IMR-90 (cell line): ENCODE measurements at regions not wholly inside any gene's neighbourhood (a gene's known extent, or its start where the extent isn't known, plus 50 kb on each side); places are given as distances from the start of the nearest gene placed in this dataset.

Source experiments
- ATAC-seq: fragments of 200-7000 bp; cut with Tn5 transposase; 2 replicates; pipeline ENCODE4 v1.9.1; 2020; ENCODE audit warnings: low read depth, mild to moderate bottlenecking, moderate library complexity
- BruUV-seq: library from RNA; stranded (reverse); fragments of 400-500 nt; replicated peaks from 2 replicates; lab custom pipeline; 2021; lab: Mats Ljungman, UMichigan
- CTCF ChIA-PET: fragments of 300-600 bp; formaldehyde crosslinking; extraction: SDS; loops from one replicate; lab custom pipeline; 2021; ENCODE audit warnings: antibody characterized with exemption; lab: Yijun Ruan, JAX
- POLR2A ChIA-PET: fragments of 300-600 bp; sonication (Branson Sonifier 250); formaldehyde crosslinking; loops from one replicate; lab custom pipeline; 2022; ENCODE audit warnings: antibody characterized with exemption; ENCODE audit not compliant: unreplicated experiment; lab: Charles Lee
- DNase-seq: peaks from one replicate; pipeline ENCODE4 v3.0.0; 2013
- H2AFZ ChIP-seq: replicated peaks from 2 replicates; pipeline ENCODE3; 2013; ENCODE audit warnings: low read length, mild to moderate bottlenecking; ENCODE audit not compliant: poor library complexity
- H2AK5ac ChIP-seq: 2 replicates; pipeline ENCODE4 v1.6.1; 2013; ENCODE audit warnings: low read depth, low read length, inconsistent platforms
- H2AK9ac ChIP-seq: replicated peaks from 2 replicates; pipeline ENCODE3; 2013; ENCODE audit warnings: mild to moderate bottlenecking, low read depth, low read length, moderate library complexity; ENCODE audit not compliant: poor library complexity
- H2BK120ac ChIP-seq: 2 replicates; pipeline ENCODE4 v1.6.1; 2013; ENCODE audit warnings: low read depth, low read length, inconsistent platforms
- H2BK15ac ChIP-seq: 3 replicates; pipeline ENCODE4 v1.6.1; 2013; ENCODE audit warnings: low read depth, low read length, inconsistent platforms
- H2BK20ac ChIP-seq: 2 replicates; pipeline ENCODE4 v1.6.1; 2013; ENCODE audit warnings: low read depth, mild to moderate bottlenecking, inconsistent platforms, low read length, moderate library complexity
- H2BK5ac ChIP-seq: 2 replicates; pipeline ENCODE4 v1.6.1; 2013; ENCODE audit warnings: mild to moderate bottlenecking, low read depth, low read length, inconsistent platforms; ENCODE audit not compliant: poor library complexity, severe bottlenecking
- H3K14ac ChIP-seq: replicated peaks from 2 replicates; pipeline ENCODE4 v1.6.1; 2013; ENCODE audit warnings: low read depth, low read length, inconsistent platforms
- H3K18ac ChIP-seq: 2 replicates; pipeline ENCODE4 v1.6.1; 2013; ENCODE audit warnings: low read depth, low read length, control low read depth
- H3K23ac ChIP-seq: 2 replicates; pipeline ENCODE4 v1.6.1; 2013; ENCODE audit warnings: low read depth, low read length, inconsistent platforms
- H3K27ac ChIP-seq: 2 replicates; pipeline ENCODE4 v1.5.1; 2013; ENCODE audit warnings: mild to moderate bottlenecking, control low read depth, low read length; ENCODE audit not compliant: insufficient read depth
- H3K27me3 ChIP-seq: 2 replicates; pipeline ENCODE4 v1.6.1; 2013; ENCODE audit warnings: low read length; ENCODE audit not compliant: control insufficient read depth, insufficient read depth
- H3K36me3 ChIP-seq: 2 replicates; pipeline ENCODE4 v1.6.1; 2013; ENCODE audit warnings: low read length, mixed read lengths; ENCODE audit not compliant: control insufficient read depth, insufficient read depth
- H3K4ac ChIP-seq: 2 replicates; pipeline ENCODE4 v1.6.1; 2013; ENCODE audit warnings: low read depth, low read length, inconsistent platforms
- H3K4me1 ChIP-seq: 2 replicates; pipeline ENCODE4 v1.6.1; 2013; ENCODE audit warnings: low read length, mixed read lengths; ENCODE audit not compliant: control insufficient read depth, insufficient read depth
- H3K4me2 ChIP-seq: 2 replicates; pipeline ENCODE4 v1.6.1; 2013; ENCODE audit warnings: low read depth, mild to moderate bottlenecking, control low read depth, low read length, moderate library complexity
- H3K4me3 ChIP-seq: 2 replicates; pipeline ENCODE4 v1.5.1; 2013; ENCODE audit warnings: low read depth, mild to moderate bottlenecking, control low read depth, low read length, moderate library complexity; ENCODE audit not compliant: insufficient read depth
- H3K56ac ChIP-seq: 2 replicates; pipeline ENCODE4 v1.6.1; 2013; ENCODE audit warnings: low read length, inconsistent platforms; ENCODE audit not compliant: insufficient read depth; ENCODE audit errors: extremely low read depth
- H3K79me1 ChIP-seq, 2 experiments: 2 replicates each; pipeline ENCODE4 v1.6.1; 2013; ENCODE audit warnings: low read length in 2 of 2, inconsistent platforms in 1 of 2, low read depth in 1 of 2
- H3K9ac ChIP-seq: 2 replicates; pipeline ENCODE4 v1.6.1; 2013; ENCODE audit warnings: low read depth, low read length, control low read depth
- H3K9me1 ChIP-seq: 2 replicates; pipeline ENCODE4 v1.6.1; 2013; ENCODE audit warnings: low read length, inconsistent platforms; ENCODE audit not compliant: insufficient read depth
- H3K9me3 ChIP-seq: 2 replicates; pipeline ENCODE4 v1.6.1; 2013; ENCODE audit warnings: low read length; ENCODE audit not compliant: control insufficient read depth, insufficient read depth
- H4K20me1 ChIP-seq: 2 replicates; pipeline ENCODE4 v1.6.1; 2013; ENCODE audit warnings: low read length, inconsistent platforms; ENCODE audit not compliant: insufficient read depth
- H4K5ac ChIP-seq: 2 replicates; pipeline ENCODE4 v1.6.1; 2013; ENCODE audit warnings: mild to moderate bottlenecking, low read depth, low read length, control low read depth
- H4K8ac ChIP-seq, 2 experiments: 2 replicates each; pipeline ENCODE4 v1.6.1; 2013; ENCODE audit warnings: low read depth in 2 of 2, low read length in 2 of 2, control low read depth in 1 of 2, inconsistent platforms in 1 of 2
- H4K91ac ChIP-seq: 2 replicates; pipeline ENCODE4 v1.6.1; 2013; ENCODE audit warnings: low read depth, low read length, inconsistent platforms; ENCODE audit not compliant: insufficient read depth
- BHLHE40 ChIP-seq: fragments of 150-350 bp; IDR thresholded peaks from 2 replicates; pipeline ENCODE4 v1.6.1; 2016; ENCODE audit warnings: mild to moderate bottlenecking, low read depth, low read length
- CEBPB ChIP-seq: IDR thresholded peaks from 2 replicates; pipeline ENCODE4 v1.6.1; 2012; ENCODE audit warnings: low read depth, low read length, improper control_type of control experiment
- CHD1 ChIP-seq: IDR thresholded peaks from 2 replicates; pipeline ENCODE4 v1.6.1; 2012; ENCODE audit warnings: low read depth, low read length, improper control_type of control experiment
- FOS ChIP-seq: fragments of 150-350 bp; IDR thresholded peaks from 2 replicates; pipeline ENCODE4 v1.6.1; 2016; ENCODE audit warnings: low read depth, low read length
- MAFK ChIP-seq: IDR thresholded peaks from 2 replicates; pipeline ENCODE4 v1.6.1; 2012; ENCODE audit warnings: low read depth, low read length, improper control_type of control experiment
- MAZ ChIP-seq: IDR thresholded peaks from 2 replicates; pipeline ENCODE4 v1.6.1; 2012; ENCODE audit warnings: low read depth, mild to moderate bottlenecking, low read length, improper control_type of control experiment, moderate library complexity, borderline replicate concordance
- MXI1 ChIP-seq: IDR thresholded peaks from 2 replicates; pipeline ENCODE4 v1.6.1; 2012; ENCODE audit warnings: low read depth, mild to moderate bottlenecking, low read length, moderate library complexity, borderline replicate concordance
- NFE2L2 ChIP-seq: fragments of 150-350 bp; IDR thresholded peaks from 2 replicates; pipeline ENCODE4 v1.6.1; 2016; ENCODE audit warnings: low read depth, mild to moderate bottlenecking, low read length
- POLR2A ChIP-seq: IDR thresholded peaks from 2 replicates; pipeline ENCODE4 v1.6.1; 2012; ENCODE audit warnings: mild to moderate bottlenecking, low read depth, low read length
- RAD21 ChIP-seq: IDR thresholded peaks from 2 replicates; pipeline ENCODE4 v1.6.1; 2012; ENCODE audit warnings: low read length, improper control_type of control experiment
- RCOR1 ChIP-seq: IDR thresholded peaks from 2 replicates; pipeline ENCODE4 v1.6.1; 2012; ENCODE audit warnings: mild to moderate bottlenecking, low read length, improper control_type of control experiment; ENCODE audit not compliant: insufficient replicate concordance
- RFX5 ChIP-seq: IDR thresholded peaks from 2 replicates; pipeline ENCODE4 v1.8.0; 2012; ENCODE audit warnings: low read depth, mild to moderate bottlenecking, low read length, moderate library complexity
- SMC3 ChIP-seq: fragments of 150-350 bp; IDR thresholded peaks from 2 replicates; pipeline ENCODE4 v1.6.1; 2016; ENCODE audit warnings: low read depth, mild to moderate bottlenecking, antibody characterized with exemption, low read length, moderate library complexity
- WGBS, 2 experiments: methylation state at CpG; one replicate each; pipeline versions ENCODE4 v1.1.5 to v1.1.7; 2013; ENCODE audit warnings: missing lambda C conversion rate in 2 of 2; ENCODE audit not compliant: insufficient read length in 1 of 2; ENCODE audit errors: extremely low coverage in 2 of 2; 5-methylcytosine and 5-hydroxymethylcytosine counted together
- dilution Hi-C: fragments of 300-500 bp; cut with HindIII; formaldehyde crosslinking; loops from one replicate; pipeline ENCODE4 v1.14.3; 2018; ENCODE audit warnings: low sequenced_read_pairs; ENCODE audit not compliant: unreplicated experiment
- in situ Hi-C: fragments of 300-500 bp; cut with MboI; formaldehyde crosslinking; loops from 3 replicates; pipeline ENCODE4 v1.14.3; 2019; ENCODE audit warnings: low sequenced_read_pairs, inconsistent platforms, mixed read lengths
- intact Hi-C: fragments of 100-400 bp; cut with micrococcal nuclease; formaldehyde crosslinking; loops from 2 replicates; pipeline ENCODE4 v1.10.0; 2022
- TF ChIP-seq, protein P1 (sequence below): conservative IDR thresholded peaks from 2 replicates; pipeline ENCODE4 v1.5.1; 2012; ENCODE audit warnings: mild to moderate bottlenecking, low read depth, low read length, improper control_type of control experiment
- TF ChIP-seq, protein P2 (sequence below): fragments of 150-350 bp; IDR thresholded peaks from 2 replicates; pipeline ENCODE4 v1.6.1; 2017; ENCODE audit warnings: mild to moderate bottlenecking, antibody characterized with exemption, low read length, low read depth
- TF ChIP-seq, protein P3 (sequence below): fragments of 150-350 bp; IDR thresholded peaks from 2 replicates; pipeline ENCODE4 v1.6.1; 2016; ENCODE audit warnings: low read depth, mild to moderate bottlenecking, low read length, moderate library complexity, borderline replicate concordance

GRCh38 chr2:234834228-234834923 is 117.4 kb upstream of the SH3BP4 start:
- H3K56ac ChIP-seq: no peak overlapping the region
- 100% methylated on average over 2 of the region's 7 CpGs; no CpG with 5 or more reads in 1 of the 2 experiments for WGBS, 2 experiments
- H4K20me1 ChIP-seq: no peaks in the 10 kb centered on the region
- no peaks in the 10 kb centered on the region for H3K36me3 ChIP-seq
- H4K8ac ChIP-seq: no peak overlapping the region
- DNase-seq (no peak), ATAC-seq (no peak)
- H3K18ac ChIP-seq: no peak overlapping the region
- BruUV-seq: no TSS peak
- H3K9ac ChIP-seq: no peak overlapping the region
- H2BK120ac ChIP-seq: no peak overlapping the region
- TF ChIP-seq, protein P1, sequence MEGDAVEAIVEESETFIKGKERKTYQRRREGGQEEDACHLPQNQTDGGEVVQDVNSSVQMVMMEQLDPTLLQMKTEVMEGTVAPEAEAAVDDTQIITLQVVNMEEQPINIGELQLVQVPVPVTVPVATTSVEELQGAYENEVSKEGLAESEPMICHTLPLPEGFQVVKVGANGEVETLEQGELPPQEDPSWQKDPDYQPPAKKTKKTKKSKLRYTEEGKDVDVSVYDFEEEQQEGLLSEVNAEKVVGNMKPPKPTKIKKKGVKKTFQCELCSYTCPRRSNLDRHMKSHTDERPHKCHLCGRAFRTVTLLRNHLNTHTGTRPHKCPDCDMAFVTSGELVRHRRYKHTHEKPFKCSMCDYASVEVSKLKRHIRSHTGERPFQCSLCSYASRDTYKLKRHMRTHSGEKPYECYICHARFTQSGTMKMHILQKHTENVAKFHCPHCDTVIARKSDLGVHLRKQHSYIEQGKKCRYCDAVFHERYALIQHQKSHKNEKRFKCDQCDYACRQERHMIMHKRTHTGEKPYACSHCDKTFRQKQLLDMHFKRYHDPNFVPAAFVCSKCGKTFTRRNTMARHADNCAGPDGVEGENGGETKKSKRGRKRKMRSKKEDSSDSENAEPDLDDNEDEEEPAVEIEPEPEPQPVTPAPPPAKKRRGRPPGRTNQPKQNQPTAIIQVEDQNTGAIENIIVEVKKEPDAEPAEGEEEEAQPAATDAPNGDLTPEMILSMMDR: no peak
- no peak for TF ChIP-seq RFX5
- no peak for TF ChIP-seq RAD21
- TF ChIP-seq, protein P2, sequence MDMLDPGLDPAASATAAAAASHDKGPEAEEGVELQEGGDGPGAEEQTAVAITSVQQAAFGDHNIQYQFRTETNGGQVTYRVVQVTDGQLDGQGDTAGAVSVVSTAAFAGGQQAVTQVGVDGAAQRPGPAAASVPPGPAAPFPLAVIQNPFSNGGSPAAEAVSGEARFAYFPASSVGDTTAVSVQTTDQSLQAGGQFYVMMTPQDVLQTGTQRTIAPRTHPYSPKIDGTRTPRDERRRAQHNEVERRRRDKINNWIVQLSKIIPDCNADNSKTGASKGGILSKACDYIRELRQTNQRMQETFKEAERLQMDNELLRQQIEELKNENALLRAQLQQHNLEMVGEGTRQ: no peak
- TF ChIP-seq RCOR1: no peak
- no peak for TF ChIP-seq CHD1
- TF ChIP-seq, protein P3, sequence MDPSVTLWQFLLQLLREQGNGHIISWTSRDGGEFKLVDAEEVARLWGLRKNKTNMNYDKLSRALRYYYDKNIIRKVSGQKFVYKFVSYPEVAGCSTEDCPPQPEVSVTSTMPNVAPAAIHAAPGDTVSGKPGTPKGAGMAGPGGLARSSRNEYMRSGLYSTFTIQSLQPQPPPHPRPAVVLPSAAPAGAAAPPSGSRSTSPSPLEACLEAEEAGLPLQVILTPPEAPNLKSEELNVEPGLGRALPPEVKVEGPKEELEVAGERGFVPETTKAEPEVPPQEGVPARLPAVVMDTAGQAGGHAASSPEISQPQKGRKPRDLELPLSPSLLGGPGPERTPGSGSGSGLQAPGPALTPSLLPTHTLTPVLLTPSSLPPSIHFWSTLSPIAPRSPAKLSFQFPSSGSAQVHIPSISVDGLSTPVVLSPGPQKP: no peak
- TF ChIP-seq MXI1: no peak
- TF ChIP-seq SMC3: no peak
- no peak for TF ChIP-seq MAZ
- no peak for TF ChIP-seq MAFK
- no peak for TF ChIP-seq CEBPB
- TF ChIP-seq POLR2A: no peak
- TF ChIP-seq FOS: no peak
- no peak for TF ChIP-seq BHLHE40
- no peak for TF ChIP-seq NFE2L2
- no peak overlapping the region for H3K4ac ChIP-seq
- H3K27me3 ChIP-seq: no peaks in the 10 kb centered on the region
- no peak overlapping the region for H2AFZ ChIP-seq
- dilution Hi-C loops (no loop called here), in situ Hi-C loops (no loop called here), intact Hi-C loops (no loop called here)
- no peak overlapping the region for H2BK5ac ChIP-seq
- no peak overlapping the region for H2BK20ac ChIP-seq
- no peak overlapping the region for H3K4me3 ChIP-seq
- CTCF ChIA-PET: no interaction called here
- H3K23ac ChIP-seq: no peak overlapping the region
- no peaks in the 10 kb centered on the region for H3K79me1 ChIP-seq
- H3K4me2 ChIP-seq: no peak overlapping the region
- peaks cover 6% of the 10 kb centered on the region; the same call in 1 of the 2 replicates for H3K4me1 ChIP-seq
- POLR2A ChIA-PET: no interaction called here
- no peak overlapping the region for H3K27ac ChIP-seq
- H3K9me1 ChIP-seq: 0 out of 2 replicates have a peak, but pooled peaks cover 10% of the 10 kb centered on the region
- H2AK9ac ChIP-seq: no peak overlapping the region
- H3K14ac ChIP-seq: no peak overlapping the region
- H3K9me3 ChIP-seq: no peaks in the 10 kb centered on the region
- H4K91ac ChIP-seq: no peak overlapping the region
- no peak overlapping the region for H2AK5ac ChIP-seq
- H2BK15ac ChIP-seq: no peak overlapping the region
- no peak overlapping the region for H4K5ac ChIP-seq
